ENCODE measurements at regions not wholly inside any gene's neighbourhood (a gene's known extent, or its start where the extent isn't known, plus 50 kb on each side); places are given as distances from the start of the nearest gene placed in this dataset.
"Not testable (repeated sequence)": the region's sequence is repeated elsewhere in the genome, so short reads cannot be mapped to it uniquely, and the experiment has no call there.

GRCh38 chr13:83125791-83126190 lies 756.5 kb downstream of the SLITRK1 start:
- no peak overlapping the region for H3K27ac Mint-ChIP-seq
- peaks cover 10% of the 10 kb centered on the region for H3K9me3 Mint-ChIP-seq
- no peak for ATAC-seq (replicated peaks)
- H3K4me1 Mint-ChIP-seq: no peaks in the 10 kb centered on the region
- H3K27me3 Mint-ChIP-seq: no peaks in the 10 kb centered on the region
- no peak overlapping the region for H3K4me3 Mint-ChIP-seq
- H3K36me3 Mint-ChIP-seq (ENCODE audit: low read depth): no peaks in the 10 kb centered on the region

GRCh38 chr13:83121896-83122295 lies 760.4 kb downstream of the SLITRK1 start:
- Mint-ChIP-seq H3K9me3 (peaks cover 5% of the 10 kb centered on the region), H3K4me1 (no peaks in the 10 kb centered on the region), H3K27me3 (no peaks in the 10 kb centered on the region), H3K36me3 (ENCODE audit: low read depth) (no peaks in the 10 kb centered on the region), H3K27ac (no peak overlapping the region), H3K4me3 (no peak overlapping the region)
- ATAC-seq (replicated peaks): no peak

- H3K4me3 Mint-ChIP-seq: no peak overlapping the region
- H3K9me3 Mint-ChIP-seq: no peaks in the 10 kb centered on the region
- no peak overlapping the region for H3K27ac Mint-ChIP-seq
- no peak for ATAC-seq (replicated peaks)
- no peaks in the 10 kb centered on the region for H3K4me1 Mint-ChIP-seq
- H3K27me3 Mint-ChIP-seq: no peaks in the 10 kb centered on the region
- H3K36me3 Mint-ChIP-seq (ENCODE audit: low read depth): no peaks in the 10 kb centered on the region
These were observed 765.2 kb downstream of the SLITRK1 start for GRCh38 chr13:83117046-83117445.

- not testable (repeated sequence) for H3K4me1 Mint-ChIP-seq; H3K36me3 Mint-ChIP-seq (ENCODE audit: low read depth); H3K4me3 Mint-ChIP-seq; H3K27me3 Mint-ChIP-seq; H3K9me3 Mint-ChIP-seq; ATAC-seq (replicated peaks); H3K27ac Mint-ChIP-seq
These were observed 780.6 kb downstream of the SLITRK1 start for GRCh38 chr13:83101574-83102247.

GRCh38 chr13:83100237-83100636 lies 782.0 kb downstream of the SLITRK1 start:
- Mint-ChIP-seq H3K9me3 (peaks cover 9% of the 10 kb centered on the region), H3K4me1 (no peaks in the 10 kb centered on the region), H3K4me3 (no peak overlapping the region), H3K27ac (no peak overlapping the region), H3K36me3 (ENCODE audit: low read depth) (no peaks in the 10 kb centered on the region), H3K27me3 (no peaks in the 10 kb centered on the region)
- ATAC-seq (replicated peaks): no peak

GRCh38 chr13:83088858-83089257 lies 793.4 kb downstream of the SLITRK1 start:
- H3K9me3 Mint-ChIP-seq: peaks cover 13% of the 10 kb centered on the region
- H3K36me3 Mint-ChIP-seq (ENCODE audit: low read depth): no peaks in the 10 kb centered on the region
- no peaks in the 10 kb centered on the region for H3K27me3 Mint-ChIP-seq
- ATAC-seq (replicated peaks): no peak
- H3K4me1 Mint-ChIP-seq: no peaks in the 10 kb centered on the region
- H3K27ac Mint-ChIP-seq: no peak overlapping the region
- no peak overlapping the region for H3K4me3 Mint-ChIP-seq

- Mint-ChIP-seq H3K36me3 (ENCODE audit: low read depth) (no peaks in the 10 kb centered on the region), H3K27me3 (no peaks in the 10 kb centered on the region), H3K9me3 (peaks cover 12% of the 10 kb centered on the region), H3K27ac (no peak overlapping the region), H3K4me1 (no peaks in the 10 kb centered on the region), H3K4me3 (no peak overlapping the region)
- ATAC-seq (replicated peaks): no peak
These were observed 795.3 kb downstream of the SLITRK1 start for GRCh38 chr13:83086948-83087347.

- Mint-ChIP-seq H3K9me3 (peaks cover 7% of the 10 kb centered on the region), H3K36me3 (ENCODE audit: low read depth) (no peaks in the 10 kb centered on the region), H3K4me1 (no peaks in the 10 kb centered on the region), H3K27ac (no peak overlapping the region), H3K4me3 (no peak overlapping the region), H3K27me3 (no peaks in the 10 kb centered on the region)
- no peak for ATAC-seq (replicated peaks)
These were observed 796.2 kb downstream of the SLITRK1 start for GRCh38 chr13:83086088-83086487.

- H3K4me1 Mint-ChIP-seq: no peaks in the 10 kb centered on the region
- H3K36me3 Mint-ChIP-seq (ENCODE audit: low read depth): no peaks in the 10 kb centered on the region
- H3K27me3 Mint-ChIP-seq: no peaks in the 10 kb centered on the region
- H3K9me3 Mint-ChIP-seq: no peaks in the 10 kb centered on the region
- no peak for ATAC-seq (replicated peaks)
- no peak overlapping the region for H3K4me3 Mint-ChIP-seq
- no peak overlapping the region for H3K27ac Mint-ChIP-seq
These were observed 796.9 kb downstream of the SLITRK1 start for GRCh38 chr13:83085186-83085900.

GRCh38 chr13:83077499-83077898 lies 804.8 kb downstream of the SLITRK1 start:
- H3K4me1 Mint-ChIP-seq: no peaks in the 10 kb centered on the region
- no peak overlapping the region for H3K4me3 Mint-ChIP-seq
- H3K9me3 Mint-ChIP-seq: peaks cover 8% of the 10 kb centered on the region
- H3K27ac Mint-ChIP-seq: no peak overlapping the region
- ATAC-seq (replicated peaks): no peak
- no peaks in the 10 kb centered on the region for H3K27me3 Mint-ChIP-seq
- no peaks in the 10 kb centered on the region for H3K36me3 Mint-ChIP-seq (ENCODE audit: low read depth)

- not testable (repeated sequence) for H3K4me3 Mint-ChIP-seq; H3K4me1 Mint-ChIP-seq; H3K9me3 Mint-ChIP-seq; H3K27ac Mint-ChIP-seq; H3K36me3 Mint-ChIP-seq (ENCODE audit: low read depth); ATAC-seq (replicated peaks); H3K27me3 Mint-ChIP-seq
These were observed 808.3 kb downstream of the SLITRK1 start for GRCh38 chr13:83073930-83074329.

GRCh38 chr13:83065108-83065507 lies 817.2 kb downstream of the SLITRK1 start:
- Mint-ChIP-seq H3K27me3 (no peaks in the 10 kb centered on the region), H3K27ac (no peak overlapping the region), H3K36me3 (ENCODE audit: low read depth) (no peaks in the 10 kb centered on the region), H3K4me3 (no peak overlapping the region), H3K9me3 (no peaks in the 10 kb centered on the region), H3K4me1 (no peaks in the 10 kb centered on the region)
- no peak for ATAC-seq (replicated peaks)

GRCh38 chr13:83057119-83057518 lies 825.2 kb downstream of the SLITRK1 start:
- ATAC-seq (replicated peaks): no peak
- Mint-ChIP-seq H3K27me3 (no peaks in the 10 kb centered on the region), H3K4me3 (no peak overlapping the region), H3K36me3 (ENCODE audit: low read depth) (no peaks in the 10 kb centered on the region), H3K27ac (no peak overlapping the region), H3K4me1 (no peaks in the 10 kb centered on the region), H3K9me3 (no peaks in the 10 kb centered on the region)

- Mint-ChIP-seq H3K4me1 (no peaks in the 10 kb centered on the region), H3K36me3 (ENCODE audit: low read depth) (no peaks in the 10 kb centered on the region), H3K9me3 (no peaks in the 10 kb centered on the region), H3K27ac (no peak overlapping the region), H3K27me3 (no peaks in the 10 kb centered on the region), H3K4me3 (no peak overlapping the region)
- ATAC-seq (replicated peaks): no peak
These were observed 826.0 kb downstream of the SLITRK1 start for GRCh38 chr13:83056269-83056668.

- ATAC-seq (replicated peaks): no peak
- no peaks in the 10 kb centered on the region for H3K9me3 Mint-ChIP-seq
- no peak overlapping the region for H3K4me3 Mint-ChIP-seq
- H3K27me3 Mint-ChIP-seq: no peaks in the 10 kb centered on the region
- H3K27ac Mint-ChIP-seq: no peak overlapping the region
- no peaks in the 10 kb centered on the region for H3K36me3 Mint-ChIP-seq (ENCODE audit: low read depth)
- no peaks in the 10 kb centered on the region for H3K4me1 Mint-ChIP-seq
These were observed 833.9 kb downstream of the SLITRK1 start for GRCh38 chr13:83048419-83048818.

All from activated T-helper 17 cell treated with anti-CD3 and anti-CD28 coated beads, Interleukin-2, amount 50 U/mL, for 72 hours (primary cell).